ENCODE measurements at regions not wholly inside any gene's neighbourhood (a gene's known extent, or its start where the extent isn't known, plus 50 kb on each side); places are given as distances from the start of the nearest gene placed in this dataset.

GRCh38 chr11:80163441-80163840 is 722.6 kb upstream of the TENM4 start:
- DNase-seq = no peak

GRCh38 chr11:80163011-80163410 is 722.2 kb upstream of the TENM4 start:
- DNase-seq = no peak

GRCh38 chr11:80162387-80162786 is 721.6 kb upstream of the TENM4 start:
- no peak for DNase-seq

GRCh38 chr11:80157447-80157846 is 716.6 kb upstream of the TENM4 start:
- no peak for DNase-seq

GRCh38 chr11:80156062-80156461 is 715.2 kb upstream of the TENM4 start:
- DNase-seq = no peak

GRCh38 chr11:80155412-80156017 is 714.7 kb upstream of the TENM4 start:
- DNase-seq = peak; percentile 31

GRCh38 chr11:80146232-80146631 is 705.4 kb upstream of the TENM4 start:
- DNase-seq = no peak

- DNase-seq = no peak
Observed at GRCh38 chr11:80144897-80145594, 704.2 kb upstream of the TENM4 start.

- no peak for DNase-seq
Observed at GRCh38 chr11:80136991-80137390, 696.2 kb upstream of the TENM4 start.

- no peak for DNase-seq
Observed at GRCh38 chr11:80129396-80129795, 688.6 kb upstream of the TENM4 start.

- DNase-seq = no peak
Observed at GRCh38 chr11:80122211-80122610, 681.4 kb upstream of the TENM4 start.

GRCh38 chr11:80118073-80118472 is 677.2 kb upstream of the TENM4 start:
- DNase-seq = no peak

- no peak for DNase-seq
Observed at GRCh38 chr11:80116796-80117195, 676.0 kb upstream of the TENM4 start.

- no peak for DNase-seq
Observed at GRCh38 chr11:80109652-80110051, 668.8 kb upstream of the TENM4 start.

- DNase-seq = no peak
Observed at GRCh38 chr11:80109031-80109430, 668.2 kb upstream of the TENM4 start.

GRCh38 chr11:80107415-80107814 is 666.6 kb upstream of the TENM4 start:
- DNase-seq = no peak

- no peak for DNase-seq
Observed at GRCh38 chr11:80104191-80104590, 663.4 kb upstream of the TENM4 start.

- no peak for DNase-seq
Observed at GRCh38 chr11:80103142-80103859, 662.5 kb upstream of the TENM4 start.

GRCh38 chr11:80097146-80097545 is 656.3 kb upstream of the TENM4 start:
- no peak for DNase-seq

- DNase-seq = no peak
Observed at GRCh38 chr11:80096736-80097135, 655.9 kb upstream of the TENM4 start.

GRCh38 chr11:80086496-80087055 is 645.7 kb upstream of the TENM4 start:
- DNase-seq = no peak

- DNase-seq = no peak
Observed at GRCh38 chr11:80085563-80085962, 644.7 kb upstream of the TENM4 start.

GRCh38 chr11:80084608-80085007 is 643.8 kb upstream of the TENM4 start:
- no peak for DNase-seq

GRCh38 chr11:80083531-80083951 is 642.7 kb upstream of the TENM4 start:
- no peak for DNase-seq

Measured in retina (tissue), 1 donor.